Stimulated activated CD8-positive, alpha-beta memory T cell treated with anti-CD3 and anti-CD28 coated beads, Interleukin-12 subunit alpha, Interleukin-12 subunit beta, amount 100 ng/mL, for 4 hours (primary cell): ENCODE measurements at regions not wholly inside any gene's neighbourhood (a gene's known extent, or its start where the extent isn't known, plus 50 kb on each side); places are given as distances from the start of the nearest gene placed in this dataset.
"Not testable (repeated sequence)": the region's sequence is repeated elsewhere in the genome, so short reads cannot be mapped to it uniquely, and the experiment has no call there.

Experiments
- DNase-seq: peaks from one replicate; pipeline ENCODE4 v3.0.0-alpha.2; 2020; ENCODE audit warnings: low read depth

GRCh38 chr4:14110407-14110806 lies 482.9 kb upstream of the BOD1L1 start:
- DNase-seq, result no peak

- no peak for DNase-seq
These were observed 484.2 kb upstream of the BOD1L1 start for GRCh38 chr4:14111730-14112181.

- no peak for DNase-seq
These were observed 487.6 kb upstream of the BOD1L1 start for GRCh38 chr4:14115106-14115505.

DNA sequence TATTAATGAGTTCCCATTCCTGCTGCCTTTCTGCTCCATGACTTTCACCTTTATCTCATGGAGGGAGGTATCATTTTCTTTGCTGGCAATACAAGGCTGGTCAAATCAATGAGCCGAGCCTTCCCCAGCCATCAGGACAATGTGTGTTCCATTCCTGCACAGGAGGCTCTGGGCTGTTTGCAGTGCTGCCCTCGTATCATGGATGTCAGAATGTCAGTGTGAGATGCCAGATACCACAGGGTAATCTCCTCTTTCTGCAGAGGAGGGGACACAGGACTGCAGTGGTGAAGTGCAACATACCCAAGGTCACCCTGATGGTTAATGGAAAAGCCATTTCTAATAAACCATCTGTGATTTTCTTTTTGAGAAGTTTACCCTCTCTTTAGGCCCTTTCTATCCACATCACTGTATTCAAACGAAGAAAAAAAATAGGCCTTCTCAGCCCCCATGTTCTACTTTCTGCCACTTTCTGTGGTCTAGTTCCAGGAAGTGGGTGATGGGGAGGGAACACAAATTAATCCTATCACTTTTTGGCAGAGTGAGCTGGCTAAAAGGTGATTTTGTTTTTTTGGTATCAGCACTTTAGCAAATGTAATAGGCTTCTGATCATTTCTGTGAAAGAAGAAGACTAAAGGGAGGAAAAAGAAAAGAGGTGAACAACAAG lies 490.2 kb upstream of the BOD1L1 start:
- no peak for DNase-seq

GRCh38 chr4:14124816-14125215 lies 497.3 kb upstream of the BOD1L1 start:
- DNase-seq, result no peak

- no peak for DNase-seq
These were observed 498.0 kb upstream of the BOD1L1 start for GRCh38 chr4:14125375-14126129.

GRCh38 chr4:14130551-14130950 lies 503.0 kb upstream of the BOD1L1 start:
- no peak for DNase-seq

DNA sequence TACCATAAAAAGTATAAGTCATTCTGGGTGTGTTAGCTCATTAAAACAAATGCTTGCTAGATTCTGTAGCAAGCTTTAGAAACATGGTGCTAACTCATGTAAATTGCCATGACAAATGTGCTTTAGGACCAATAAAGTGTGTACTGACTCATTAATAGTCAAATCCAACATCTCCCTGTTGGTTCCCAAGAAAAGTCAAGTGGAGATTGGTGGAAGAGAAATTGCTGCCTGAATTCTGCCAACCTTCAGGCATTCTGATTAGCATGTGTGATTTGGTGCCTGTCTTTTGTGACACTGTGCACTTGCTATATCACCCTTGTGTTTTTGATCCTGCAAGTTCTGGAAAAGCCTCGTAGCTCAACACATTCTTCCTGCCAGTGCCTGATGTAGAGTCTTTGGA lies 503.8 kb upstream of the BOD1L1 start:
- DNase-seq, result no peak

DNA sequence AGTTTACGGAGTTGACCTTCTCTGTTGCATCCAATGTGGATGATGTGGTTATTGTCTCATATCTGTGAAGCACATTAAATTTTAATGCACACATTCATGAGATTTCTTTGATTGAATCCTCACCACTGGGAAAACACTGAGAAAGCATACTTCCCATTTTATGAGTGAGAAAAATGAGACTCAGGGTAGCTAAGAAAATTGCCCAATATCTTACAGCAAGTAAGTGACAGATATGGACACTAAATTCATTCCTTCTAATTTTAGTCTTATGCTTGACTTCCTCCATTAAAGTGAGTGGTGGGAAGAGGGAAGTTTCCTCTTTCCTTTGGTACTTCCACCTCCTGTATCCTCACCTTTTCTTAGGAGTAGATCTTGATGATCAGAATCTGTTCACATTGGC lies 504.8 kb upstream of the BOD1L1 start:
- no peak for DNase-seq

- no peak for DNase-seq
These were observed 510.6 kb upstream of the BOD1L1 start for GRCh38 chr4:14138106-14138505.

DNA sequence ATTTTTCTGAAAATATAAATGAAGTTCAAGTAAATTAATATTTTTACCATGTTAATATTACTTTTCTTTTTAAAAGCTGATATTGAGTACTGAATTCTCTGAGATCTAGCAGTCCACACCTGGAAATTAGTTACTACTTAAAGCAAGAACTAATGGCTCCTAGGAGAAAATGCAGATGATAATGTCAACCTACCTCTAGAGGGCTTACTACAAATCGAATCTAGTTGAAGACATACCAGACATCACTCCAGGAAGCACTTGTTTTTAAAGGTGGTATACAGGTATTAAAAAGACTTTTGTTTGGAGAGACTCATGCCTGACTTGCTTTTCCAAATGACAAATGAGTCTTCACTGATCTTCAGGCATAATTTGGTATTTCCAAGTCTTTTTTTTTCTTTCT lies 516.4 kb upstream of the BOD1L1 start:
- DNase-seq, result no peak

GRCh38 chr4:14149176-14150053 lies 521.9 kb upstream of the BOD1L1 start:
- DNase-seq, result no peak

DNA sequence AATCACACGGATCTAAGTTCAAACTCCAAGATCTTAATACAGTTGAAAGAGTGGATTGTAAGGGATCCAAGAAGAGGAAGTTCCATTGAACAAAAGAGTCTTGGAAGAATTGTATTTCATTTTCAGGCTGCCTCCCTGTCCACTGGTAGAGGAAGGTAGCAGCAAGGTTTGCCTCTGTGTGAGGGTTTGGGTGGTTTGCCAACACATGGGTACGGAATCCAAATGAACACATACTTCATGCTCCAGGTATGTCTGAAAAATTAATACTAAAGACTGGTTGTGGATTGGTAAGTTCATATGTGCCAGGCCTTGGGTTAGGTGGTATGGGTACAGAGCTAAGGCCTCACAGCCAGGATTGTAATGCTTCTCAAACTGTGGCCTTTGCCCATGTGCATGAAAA lies 523.6 kb upstream of the BOD1L1 start:
- DNase-seq, result no peak

DNA sequence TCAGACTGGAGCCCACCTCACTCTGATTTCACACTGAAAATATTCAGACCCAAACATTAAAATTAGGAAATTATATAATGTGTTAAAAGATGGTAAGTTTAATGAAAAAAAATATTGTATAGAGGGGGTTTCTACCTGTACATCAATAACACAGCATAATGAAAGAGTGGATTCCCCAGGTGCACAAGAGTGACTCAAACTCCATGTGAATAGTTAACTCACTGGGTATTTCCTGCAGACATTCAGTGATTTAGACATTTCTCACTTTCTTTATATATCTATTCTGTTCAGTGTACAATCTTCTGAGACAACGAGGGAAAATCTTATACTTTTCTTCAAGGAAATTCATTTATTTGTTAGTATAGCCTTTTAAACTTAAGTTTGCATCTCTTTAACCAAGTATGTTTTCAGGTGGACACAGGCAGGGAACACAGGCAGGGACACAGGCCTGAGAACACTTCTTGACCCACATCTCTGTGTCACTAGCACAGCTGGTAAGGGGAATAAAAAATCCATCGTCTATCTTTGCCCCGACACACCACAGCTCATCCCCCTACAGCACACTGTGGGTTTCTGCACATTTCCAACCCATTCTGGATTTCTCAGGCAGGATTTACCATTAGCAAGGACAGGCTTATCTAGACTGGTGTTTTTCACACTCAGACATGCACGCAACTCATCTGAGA lies 525.5 kb upstream of the BOD1L1 start:
- DNase-seq, result no peak

- DNase-seq, result no peak
These were observed 528.3 kb upstream of the BOD1L1 start for GRCh38 chr4:14155803-14156202.

DNA sequence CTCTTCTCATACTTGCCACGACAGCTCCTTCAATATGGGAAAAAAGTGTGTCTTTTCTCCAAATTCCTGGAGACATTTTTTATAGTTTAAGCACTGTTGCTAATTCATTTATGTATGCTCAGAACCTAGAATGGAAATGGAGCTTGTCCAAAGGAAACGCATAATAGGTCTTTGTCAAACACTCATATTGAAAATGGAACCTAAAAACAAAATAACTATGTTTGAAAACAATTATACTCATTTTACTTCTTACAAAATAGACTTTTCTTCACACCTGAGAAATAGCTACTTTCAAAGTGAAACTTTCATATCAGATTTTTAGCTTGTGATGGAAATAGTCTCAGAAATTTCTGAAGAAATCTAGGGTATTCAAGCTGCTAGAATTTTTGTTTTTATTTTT lies 529.7 kb upstream of the BOD1L1 start:
- DNase-seq, result no peak

GRCh38 chr4:14165222-14165920 lies 537.8 kb upstream of the BOD1L1 start:
- no peak for DNase-seq

DNA sequence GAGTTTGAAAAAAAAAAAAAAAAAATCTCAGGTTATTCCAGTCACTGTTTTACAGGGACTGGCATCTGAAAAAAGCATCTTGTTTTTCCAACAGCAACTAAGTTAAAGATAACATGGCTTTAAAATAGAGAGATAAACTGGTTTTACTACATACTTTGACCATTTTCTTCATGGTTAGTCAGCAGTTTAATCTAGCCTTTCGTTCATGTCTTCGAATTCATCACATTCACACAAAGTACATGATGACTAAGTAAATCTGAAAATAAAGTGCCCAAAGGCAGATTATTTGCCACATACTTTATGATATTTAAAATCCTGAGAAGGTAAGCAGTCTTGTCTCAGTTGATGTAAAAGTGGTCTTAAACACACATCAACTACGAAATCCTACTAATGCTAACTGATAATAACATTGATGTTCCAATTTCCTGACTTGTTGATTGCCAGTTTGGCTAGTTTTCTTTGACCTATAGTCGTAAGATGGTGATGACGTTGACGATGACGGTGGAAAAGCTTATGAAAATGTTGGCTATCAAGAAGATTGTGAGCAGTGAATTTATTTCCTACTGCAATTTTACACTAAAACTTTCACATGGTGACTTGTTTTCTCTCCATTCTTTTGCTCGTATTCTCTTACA lies 540.5 kb upstream of the BOD1L1 start:
- DNase-seq, result no peak

GRCh38 chr4:14168919-14169318 lies 541.4 kb upstream of the BOD1L1 start:
- no peak for DNase-seq

GRCh38 chr4:14169460-14169859 lies 541.9 kb upstream of the BOD1L1 start:
- DNase-seq, result no peak

- DNase-seq, result not testable (repeated sequence)
These were observed 542.4 kb upstream of the BOD1L1 start for GRCh38 chr4:14169940-14170339.
